ENCODE measurements at regions not wholly inside any gene's neighbourhood (a gene's known extent, or its start where the extent isn't known, plus 50 kb on each side); places are given as distances from the start of the nearest gene placed in this dataset.

DNA sequence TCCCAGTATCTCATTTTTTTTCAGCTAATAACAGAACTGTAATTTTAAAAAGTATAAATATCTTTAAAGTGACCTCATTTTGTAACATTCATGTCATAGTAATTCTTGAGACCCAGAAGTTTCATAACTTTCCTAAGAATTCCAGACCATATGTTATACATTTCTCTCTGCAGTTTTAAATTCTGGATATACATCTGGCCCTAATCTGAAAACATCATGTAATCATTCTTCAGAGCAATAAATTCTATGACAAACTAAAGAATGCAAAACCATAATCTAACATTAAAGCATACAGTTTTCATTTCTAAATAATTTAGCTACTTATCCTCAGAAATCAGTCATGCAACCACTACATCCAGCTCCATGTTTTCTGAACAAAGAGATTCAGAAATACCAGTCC lies 198.3 kb upstream of the SLC35G4 start:
- no peak overlapping the region for H3K4me3 ChIP-seq (ENCODE audit: low read depth, low read length)
- H3K79me2 ChIP-seq (ENCODE audit: control insufficient read depth, insufficient read depth, low read length, unreplicated experiment) = no peaks in the 10 kb centered on the region
- H2AFZ ChIP-seq (ENCODE audit: low read length, unreplicated experiment) = no peak overlapping the region
- no peaks in the 10 kb centered on the region for H3K27me3 ChIP-seq (ENCODE audit: insufficient read depth, low read length)
- peaks cover 8% of the 10 kb centered on the region for H3K4me1 ChIP-seq (ENCODE audit: control insufficient read depth, insufficient read depth, low read length, unreplicated experiment)
- no peak overlapping the region for H3K27ac ChIP-seq (ENCODE audit: low read depth, low read length)
- H3K36me3 ChIP-seq (ENCODE audit: insufficient read depth, low read length) = no peaks in the 10 kb centered on the region

DNA sequence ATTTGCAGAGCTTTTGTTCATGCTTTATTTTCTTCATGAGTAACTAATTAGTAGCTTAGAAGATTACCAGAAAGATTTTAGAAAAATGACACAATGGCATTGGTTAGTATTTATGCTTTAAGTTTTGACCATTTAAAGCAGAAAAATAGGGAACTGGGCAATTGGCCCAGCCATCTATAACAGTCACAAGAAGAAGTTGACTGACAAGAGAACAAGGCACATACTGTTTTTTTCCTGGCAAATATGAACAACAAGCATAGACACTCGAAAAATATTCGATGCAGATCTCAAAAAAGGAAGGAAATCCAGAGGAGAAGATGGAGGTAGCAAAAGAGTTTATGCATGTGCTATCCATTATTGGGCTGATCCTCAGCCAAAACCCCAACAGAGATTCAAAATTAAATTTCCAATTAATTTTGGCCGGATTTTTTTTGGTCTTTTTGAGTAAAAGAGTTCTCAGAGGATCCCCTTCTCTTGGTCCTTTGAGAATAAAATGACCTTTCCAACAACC lies 200.8 kb upstream of the SLC35G4 start:
- Histone ChIP-seq H3K4me3 (ENCODE audit: low read depth, low read length) (no peak overlapping the region), H3K4me1 (ENCODE audit: control insufficient read depth, insufficient read depth, low read length, unreplicated experiment) (peaks cover 8% of the 10 kb centered on the region), H3K27me3 (ENCODE audit: insufficient read depth, low read length) (no peaks in the 10 kb centered on the region)

DNA sequence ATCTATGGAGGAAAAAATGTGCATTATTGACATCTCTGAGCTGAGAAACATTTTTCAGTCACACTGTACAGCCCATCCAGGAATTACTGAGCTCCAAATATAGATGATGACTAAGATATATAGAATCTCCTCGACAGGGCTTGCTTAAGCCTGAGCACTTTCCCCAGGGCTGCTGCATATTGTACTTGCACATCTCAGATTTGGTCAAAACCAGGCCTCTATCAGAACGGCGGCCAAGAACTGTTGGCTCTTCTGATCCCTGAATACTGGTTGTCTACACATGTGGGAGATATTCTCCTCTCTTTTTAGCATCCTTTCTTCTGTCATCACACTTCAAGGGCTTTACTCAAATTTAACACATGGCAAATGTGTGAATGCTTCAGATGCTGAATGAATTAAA lies 201.5 kb upstream of the SLC35G4 start:
- Histone ChIP-seq H3K36me3 (ENCODE audit: insufficient read depth, low read length) (no peaks in the 10 kb centered on the region), H2AFZ (ENCODE audit: low read length, unreplicated experiment) (no peak overlapping the region), H3K4me1 (ENCODE audit: control insufficient read depth, insufficient read depth, low read length, unreplicated experiment) (peaks cover 8% of the 10 kb centered on the region), H3K27ac (ENCODE audit: low read depth, low read length) (no peak overlapping the region), H3K79me2 (ENCODE audit: control insufficient read depth, insufficient read depth, low read length, unreplicated experiment) (no peaks in the 10 kb centered on the region), H3K4me3 (ENCODE audit: low read depth, low read length) (no peak overlapping the region), H3K27me3 (ENCODE audit: insufficient read depth, low read length) (no peaks in the 10 kb centered on the region)

More for the DNA sequence above, 200.8 kb upstream of the SLC35G4 start:
- Histone ChIP-seq H2AFZ (ENCODE audit: low read length, unreplicated experiment) (no peak overlapping the region), H3K27ac (ENCODE audit: low read depth, low read length) (no peak overlapping the region), H3K79me2 (ENCODE audit: control insufficient read depth, insufficient read depth, low read length, unreplicated experiment) (no peaks in the 10 kb centered on the region), H3K36me3 (ENCODE audit: insufficient read depth, low read length) (no peaks in the 10 kb centered on the region)

DNA sequence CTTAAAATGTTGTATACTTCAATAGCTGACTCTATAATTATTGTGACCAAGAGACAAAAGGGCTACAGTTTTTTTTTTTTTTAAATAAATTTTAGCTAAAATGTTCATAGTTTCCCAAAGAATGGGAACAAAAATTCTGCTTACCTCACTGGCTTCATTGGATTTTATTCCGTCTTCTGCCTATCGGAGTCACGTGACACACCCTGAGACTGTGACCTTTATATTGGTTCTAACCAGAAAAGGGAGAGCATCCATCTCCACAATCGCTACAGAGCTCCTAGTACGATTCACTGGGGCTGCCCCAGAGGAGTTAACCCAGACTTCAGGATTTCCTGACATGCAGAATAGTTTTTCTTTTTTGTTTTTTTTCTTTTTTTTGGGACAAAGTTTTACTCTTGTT lies 203.6 kb upstream of the SLC35G4 start:
- Histone ChIP-seq H3K79me2 (ENCODE audit: control insufficient read depth, insufficient read depth, low read length, unreplicated experiment) (no peaks in the 10 kb centered on the region), H3K4me1 (ENCODE audit: control insufficient read depth, insufficient read depth, low read length, unreplicated experiment) (peaks cover 8% of the 10 kb centered on the region), H3K27me3 (ENCODE audit: insufficient read depth, low read length) (peaks cover under 1% of the 10 kb centered on the region; the same call in 1 of the 2 replicates), H2AFZ (ENCODE audit: low read length, unreplicated experiment) (no peak overlapping the region), H3K27ac (ENCODE audit: low read depth, low read length) (no peak overlapping the region), H3K36me3 (ENCODE audit: insufficient read depth, low read length) (no peaks in the 10 kb centered on the region), H3K4me3 (ENCODE audit: low read depth, low read length) (no peak overlapping the region)

DNA sequence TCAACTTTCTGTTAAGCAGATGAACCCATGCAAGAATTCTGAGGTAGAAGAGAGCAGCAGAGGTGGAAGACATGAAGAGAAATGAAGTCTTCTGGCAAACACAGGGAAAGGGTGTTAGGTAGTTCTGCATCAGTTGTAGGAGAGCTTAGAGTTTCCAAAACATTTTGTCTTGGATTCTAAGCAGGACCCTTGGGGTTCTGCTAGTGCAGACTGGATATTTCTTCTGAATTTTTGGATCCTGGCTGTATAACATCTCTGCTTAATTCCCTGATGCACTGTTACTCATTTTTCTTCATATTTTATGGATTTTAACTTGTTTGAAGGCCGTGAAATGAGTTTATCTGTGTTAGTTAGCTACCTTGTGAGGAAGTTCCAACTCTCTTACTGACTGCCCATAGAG lies 208.7 kb upstream of the SLC35G4 start:
- Histone ChIP-seq H3K4me3 (ENCODE audit: low read depth, low read length) (no peak overlapping the region), H2AFZ (ENCODE audit: low read length, unreplicated experiment) (no peak overlapping the region), H3K36me3 (ENCODE audit: insufficient read depth, low read length) (no peaks in the 10 kb centered on the region), H3K4me1 (ENCODE audit: control insufficient read depth, insufficient read depth, low read length, unreplicated experiment) (no peaks in the 10 kb centered on the region), H3K27me3 (ENCODE audit: insufficient read depth, low read length) (peaks cover 7% of the 10 kb centered on the region; the same call in 1 of the 2 replicates), H3K27ac (ENCODE audit: low read depth, low read length) (no peak overlapping the region), H3K79me2 (ENCODE audit: control insufficient read depth, insufficient read depth, low read length, unreplicated experiment) (no peaks in the 10 kb centered on the region)

DNA sequence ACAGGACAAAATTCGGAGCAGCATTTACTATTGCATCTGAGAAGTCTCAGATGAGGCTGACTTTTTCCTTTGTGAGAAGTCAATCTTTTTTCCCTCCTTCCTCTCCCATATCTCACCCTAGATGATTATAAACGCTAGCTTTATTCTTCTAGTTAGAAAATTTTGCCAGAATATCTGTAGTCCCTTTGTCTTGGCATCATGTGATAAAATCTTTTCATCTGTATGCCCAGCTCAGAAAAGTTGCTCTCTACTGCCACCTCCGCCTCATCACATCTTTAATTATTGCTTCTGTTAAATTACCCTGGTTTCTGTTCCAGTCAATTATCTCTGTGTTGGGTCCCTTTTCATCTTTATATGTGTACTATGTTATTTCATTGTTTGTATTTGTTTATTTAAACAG lies 210.8 kb upstream of the SLC35G4 start:
- Histone ChIP-seq H3K4me1 (ENCODE audit: control insufficient read depth, insufficient read depth, low read length, unreplicated experiment) (no peaks in the 10 kb centered on the region), H3K79me2 (ENCODE audit: control insufficient read depth, insufficient read depth, low read length, unreplicated experiment) (no peaks in the 10 kb centered on the region), H3K36me3 (ENCODE audit: insufficient read depth, low read length) (no peaks in the 10 kb centered on the region), H3K27me3 (ENCODE audit: insufficient read depth, low read length) (peaks cover 7% of the 10 kb centered on the region; the same call in 1 of the 2 replicates), H2AFZ (ENCODE audit: low read length, unreplicated experiment) (no peak overlapping the region), H3K27ac (ENCODE audit: low read depth, low read length) (no peak overlapping the region), H3K4me3 (ENCODE audit: low read depth, low read length) (no peak overlapping the region)

DNA sequence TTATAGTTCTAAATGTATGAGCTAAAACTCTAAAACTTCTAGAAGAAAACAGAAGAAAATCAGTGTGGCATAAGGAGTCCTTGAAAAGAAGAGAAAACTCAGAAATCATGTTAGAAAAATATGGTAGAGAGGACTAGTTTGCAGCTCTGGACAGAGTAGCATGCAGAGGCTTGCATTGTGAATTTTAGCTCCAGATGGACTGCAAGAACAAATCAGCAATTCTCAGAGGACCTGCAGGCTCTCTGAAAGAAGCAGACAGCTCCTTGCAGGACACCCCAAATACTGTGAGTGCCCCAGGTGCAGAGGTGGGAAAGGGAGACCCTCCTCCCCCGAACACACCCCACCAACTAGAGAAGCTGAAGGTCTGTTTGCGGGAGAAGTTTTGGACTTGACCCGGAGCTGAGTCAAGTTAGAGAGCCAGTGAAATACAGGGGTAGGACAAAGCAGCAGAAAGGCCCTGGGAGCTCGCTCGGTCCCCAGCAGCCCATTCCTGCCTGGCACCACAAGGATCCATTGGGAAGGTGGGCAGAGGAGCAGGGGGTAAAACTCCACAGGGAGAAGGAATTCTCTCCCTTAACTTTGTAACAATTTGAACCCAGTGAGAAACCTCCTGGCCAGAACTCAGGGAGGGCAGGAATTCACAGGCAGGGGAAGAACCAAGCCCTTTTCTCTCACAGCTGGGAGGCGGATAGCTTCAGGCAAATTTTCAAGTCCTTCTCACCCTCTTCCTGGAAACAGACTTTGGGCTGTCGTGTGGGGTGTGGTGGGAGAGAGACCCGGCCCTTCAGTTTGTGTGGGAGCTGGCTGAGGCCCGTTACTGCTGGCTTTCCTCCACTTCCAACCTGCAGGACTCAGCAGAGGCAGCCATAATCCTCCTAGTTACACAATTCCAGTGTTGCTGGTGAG lies 216.2 kb upstream of the SLC35G4 start:
- Histone ChIP-seq H2AFZ (ENCODE audit: low read length, unreplicated experiment) (no peak overlapping the region), H3K27ac (ENCODE audit: low read depth, low read length) (no peak overlapping the region), H3K27me3 (ENCODE audit: insufficient read depth, low read length) (no peaks in the 10 kb centered on the region), H3K36me3 (ENCODE audit: insufficient read depth, low read length) (no peaks in the 10 kb centered on the region), H3K4me3 (ENCODE audit: low read depth, low read length) (no peak overlapping the region), H3K4me1 (ENCODE audit: control insufficient read depth, insufficient read depth, low read length, unreplicated experiment) (no peaks in the 10 kb centered on the region), H3K79me2 (ENCODE audit: control insufficient read depth, insufficient read depth, low read length, unreplicated experiment) (no peaks in the 10 kb centered on the region)

DNA sequence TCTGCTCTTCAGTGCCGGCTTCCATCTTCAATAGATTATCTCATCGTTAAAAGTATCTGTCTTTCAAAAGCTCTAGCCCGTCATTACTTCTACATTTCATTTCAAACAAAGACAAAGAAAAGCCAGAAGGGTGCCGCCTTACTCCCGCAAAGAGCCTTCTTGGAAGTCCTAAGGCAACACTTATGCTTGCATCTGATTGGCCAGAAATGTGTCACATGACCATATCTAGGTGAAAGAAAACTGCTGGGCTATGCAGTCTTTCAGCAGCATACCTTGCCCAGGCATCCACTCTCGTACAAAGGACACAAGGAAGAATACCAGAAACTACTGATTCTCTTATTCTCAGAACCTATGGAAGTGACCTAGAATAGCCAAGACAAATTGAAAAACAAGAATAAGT lies 217.1 kb upstream of the SLC35G4 start:
- no peaks in the 10 kb centered on the region for H3K36me3 ChIP-seq (ENCODE audit: insufficient read depth, low read length)
- no peak overlapping the region for H2AFZ ChIP-seq (ENCODE audit: low read length, unreplicated experiment)
- H3K4me1 ChIP-seq (ENCODE audit: control insufficient read depth, insufficient read depth, low read length, unreplicated experiment) = no peaks in the 10 kb centered on the region
- H3K27me3 ChIP-seq (ENCODE audit: insufficient read depth, low read length) = no peaks in the 10 kb centered on the region
- H3K4me3 ChIP-seq (ENCODE audit: low read depth, low read length) = no peak overlapping the region
- H3K79me2 ChIP-seq (ENCODE audit: control insufficient read depth, insufficient read depth, low read length, unreplicated experiment) = no peaks in the 10 kb centered on the region
- no peak overlapping the region for H3K27ac ChIP-seq (ENCODE audit: low read depth, low read length)

DNA sequence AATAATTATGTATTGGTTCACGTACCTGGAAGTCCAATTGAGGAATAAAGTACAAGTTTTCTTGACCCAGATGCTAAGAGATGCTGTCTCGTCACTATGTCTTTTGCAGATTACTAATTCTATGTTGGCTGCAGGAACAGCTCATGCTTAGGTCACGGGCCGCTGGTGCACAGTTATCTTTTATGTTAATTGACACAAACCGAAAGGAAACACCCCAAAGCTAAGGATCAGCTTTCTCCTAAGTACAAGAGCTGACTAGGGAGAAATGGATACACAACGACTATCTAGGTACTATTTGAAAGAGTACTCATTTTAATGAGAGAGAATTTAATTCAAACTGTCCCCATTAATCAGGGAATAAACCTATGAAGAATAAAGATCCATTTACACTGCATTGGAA lies 217.7 kb upstream of the SLC35G4 start:
- Histone ChIP-seq H3K4me1 (ENCODE audit: control insufficient read depth, insufficient read depth, low read length, unreplicated experiment) (no peaks in the 10 kb centered on the region), H3K27ac (ENCODE audit: low read depth, low read length) (no peak overlapping the region), H3K4me3 (ENCODE audit: low read depth, low read length) (no peak overlapping the region), H3K36me3 (ENCODE audit: insufficient read depth, low read length) (no peaks in the 10 kb centered on the region), H2AFZ (ENCODE audit: low read length, unreplicated experiment) (no peak overlapping the region), H3K27me3 (ENCODE audit: insufficient read depth, low read length) (no peaks in the 10 kb centered on the region), H3K79me2 (ENCODE audit: control insufficient read depth, insufficient read depth, low read length, unreplicated experiment) (no peaks in the 10 kb centered on the region)

DNA sequence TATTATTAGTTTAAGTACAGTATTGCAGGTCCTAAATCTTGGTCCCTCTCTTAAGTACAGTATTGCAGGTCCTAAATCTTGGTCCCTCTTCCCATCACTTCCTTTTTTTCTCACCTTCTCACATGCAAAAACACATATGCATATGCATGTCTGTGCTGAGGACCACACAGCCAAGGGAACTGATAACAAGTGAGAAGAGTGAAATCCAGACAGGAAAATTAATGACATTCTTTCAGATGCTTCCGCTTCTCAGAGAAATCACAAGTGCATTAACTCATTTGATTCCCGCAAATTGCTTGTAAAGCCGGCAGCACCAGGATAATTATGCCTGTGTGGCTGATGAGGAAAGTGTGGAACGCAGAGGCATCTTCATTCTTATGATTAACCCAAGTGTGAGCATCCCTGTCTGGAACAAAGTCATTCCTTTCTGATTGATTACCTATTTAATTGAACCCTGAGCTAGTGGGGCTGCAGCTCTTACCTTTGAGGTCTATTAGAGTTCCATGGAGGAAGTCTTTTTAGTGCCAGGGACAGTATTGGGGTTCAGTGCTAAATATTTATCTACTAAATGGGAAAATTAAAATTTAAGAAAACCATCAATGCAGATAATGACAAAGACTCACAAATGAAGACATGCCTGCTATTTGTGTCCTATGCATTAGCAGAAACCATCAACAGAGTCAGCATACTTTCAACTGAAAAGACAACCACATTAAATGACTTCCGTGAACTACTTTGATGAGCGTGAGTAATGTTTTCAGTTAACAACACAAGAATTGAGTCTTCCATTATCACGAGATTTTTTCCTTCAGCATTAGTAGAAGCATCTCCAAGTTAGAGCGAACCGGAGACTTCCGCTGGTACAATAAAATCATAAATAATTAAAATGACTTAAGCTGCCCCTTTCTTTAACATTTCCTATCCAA lies 220.4 kb upstream of the SLC35G4 start:
- H3K79me2 ChIP-seq (ENCODE audit: control insufficient read depth, insufficient read depth, low read length, unreplicated experiment) = no peaks in the 10 kb centered on the region
- H3K27me3 ChIP-seq (ENCODE audit: insufficient read depth, low read length) = no peaks in the 10 kb centered on the region
- H3K4me1 ChIP-seq (ENCODE audit: control insufficient read depth, insufficient read depth, low read length, unreplicated experiment) = no peaks in the 10 kb centered on the region
- no peak overlapping the region for H2AFZ ChIP-seq (ENCODE audit: low read length, unreplicated experiment)
- no peak overlapping the region for H3K27ac ChIP-seq (ENCODE audit: low read depth, low read length)
- H3K4me3 ChIP-seq (ENCODE audit: low read depth, low read length) = no peak overlapping the region
- no peaks in the 10 kb centered on the region for H3K36me3 ChIP-seq (ENCODE audit: insufficient read depth, low read length)
